Keratinocyte (primary cell): ENCODE measurements at regions not wholly inside any gene's neighbourhood (a gene's known extent, or its start where the extent isn't known, plus 50 kb on each side); places are given as distances from the start of the nearest gene placed in this dataset.

Experiments
- CTCF ChIP-seq, 3 experiments: IDR thresholded peaks in 1 of 3; conservative IDR thresholded peaks in 1 of 3; optimal IDR thresholded peaks in 1 of 3; 2 replicates in 2 of 3; 3 replicates in 1 of 3; pipeline versions ENCODE3 to v1.5.1; 2011; ENCODE audit warnings: low read length in 3 of 3, mild to moderate bottlenecking in 3 of 3, moderate library complexity in 2 of 3, control low read depth in 1 of 3, inconsistent platforms in 1 of 3; ENCODE audit not compliant: insufficient read depth in 2 of 3; ENCODE audit errors: extremely low read depth in 1 of 3
- EZH2 ChIP-seq: IDR thresholded peaks from one replicate; pipeline ENCODE4 v1.6.1; 2012; ENCODE audit warnings: inconsistent platforms, mild to moderate bottlenecking, low read length, moderate library complexity

- TF ChIP-seq CTCF (optimal IDR thresholded peaks at IDR 0.05 in 1 of 3, IDR thresholded peaks at IDR 0.05 in 1 of 3, conservative IDR thresholded peaks at IDR 0.05 in 1 of 3; ENCODE audit: extremely low read depth in 1 of 3, insufficient read depth in 2 of 3, low read length in 3 of 3) (no peak), EZH2 (no peak)
Measured at GRCh38 chr13:84655677-84656076, 773.4 kb upstream of the SLITRK1 start.
